Thoracic aorta (tissue), 2 donors: ENCODE measurements at regions not wholly inside any gene's neighbourhood (a gene's known extent, or its start where the extent isn't known, plus 50 kb on each side); places are given as distances from the start of the nearest gene placed in this dataset.

Experiments
- ATAC-seq: fragments of 150-250 bp; one replicate; pipeline ENCODE4 v1.8.0; 2017; ENCODE audit warnings: low read depth; ENCODE audit not compliant: insufficient number of reproducible peaks, low FRiP score
- DNase-seq: peaks from one replicate; pipeline ENCODE4 v3.0.0-alpha.2; 2020; ENCODE audit warnings: low spot score
- H3K27ac ChIP-seq, 2 donors: fragments of 200-600 bp; sonication (generic); 1 replicate in 1 of 2; 2 replicates in 1 of 2; pipeline ENCODE4 v1.5.1; 2016; ENCODE audit warnings: mild to moderate bottlenecking in 2 of 2, moderate library complexity in 2 of 2
- H3K27me3 ChIP-seq: fragments of 200-600 bp; sonication (generic); replicated peaks from 2 replicates; pipeline ENCODE4 v1.6.0; 2016; ENCODE audit warnings: mild to moderate bottlenecking; ENCODE audit not compliant: insufficient read depth
- H3K36me3 ChIP-seq: fragments of 200-600 bp; sonication (generic); one replicate; pipeline ENCODE4 v1.5.1; 2016
- H3K4me1 ChIP-seq, 2 donors: fragments of 200-600 bp; sonication (generic); 1 replicate in 1 of 2; 2 replicates in 1 of 2; pipeline versions ENCODE4 v1.5.1 to v1.6.0; 2016; ENCODE audit warnings: low read depth in 2 of 2, mild to moderate bottlenecking in 1 of 2; ENCODE audit not compliant: control insufficient read depth in 1 of 2
- H3K4me3 ChIP-seq: fragments of 200-600 bp; sonication (generic); 2 replicates; pipeline ENCODE4 v1.5.1; 2016; ENCODE audit warnings: mild to moderate bottlenecking
- H3K9me3 ChIP-seq: fragments of 200-600 bp; sonication (generic); 2 replicates; pipeline ENCODE4 v1.5.1; 2016
- TF ChIP-seq, protein P1 (sequence below): fragments of 200-600 bp; sonication (generic); IDR thresholded peaks from one replicate; pipeline ENCODE4 v1.5.1; 2019; ENCODE audit warnings: antibody characterized with exemption

DNA sequence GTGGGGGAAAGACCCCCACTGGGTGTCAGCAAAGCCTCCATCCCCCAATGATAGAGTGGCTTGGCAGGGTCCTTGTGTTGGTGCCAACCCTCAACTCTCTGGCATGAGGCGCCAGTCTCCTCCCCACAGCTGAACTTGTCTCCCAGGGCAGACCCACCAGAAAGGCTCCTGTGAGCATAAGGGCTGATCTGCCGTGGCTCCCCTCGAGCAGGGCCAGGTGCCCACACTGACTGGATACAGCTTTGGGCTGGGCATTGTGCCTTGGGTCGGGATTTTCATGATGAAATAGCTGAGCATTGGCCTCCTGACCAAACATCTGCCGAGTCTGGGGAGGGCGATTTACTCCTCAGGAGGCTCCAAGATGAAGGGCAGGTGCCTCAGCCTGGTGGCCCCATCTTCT lies 68.1 kb upstream of the NPTX2 start:
- Histone ChIP-seq H3K9me3 (no peaks in the 10 kb centered on the region), H3K36me3 (no peaks in the 10 kb centered on the region), H3K4me3 (no peak overlapping the region), H3K27me3 (no peaks in the 10 kb centered on the region), H3K27ac (no peak overlapping the region), H3K4me1 (no peaks in the 10 kb centered on the region)
- ATAC-seq: no peak
- TF ChIP-seq, protein P1, sequence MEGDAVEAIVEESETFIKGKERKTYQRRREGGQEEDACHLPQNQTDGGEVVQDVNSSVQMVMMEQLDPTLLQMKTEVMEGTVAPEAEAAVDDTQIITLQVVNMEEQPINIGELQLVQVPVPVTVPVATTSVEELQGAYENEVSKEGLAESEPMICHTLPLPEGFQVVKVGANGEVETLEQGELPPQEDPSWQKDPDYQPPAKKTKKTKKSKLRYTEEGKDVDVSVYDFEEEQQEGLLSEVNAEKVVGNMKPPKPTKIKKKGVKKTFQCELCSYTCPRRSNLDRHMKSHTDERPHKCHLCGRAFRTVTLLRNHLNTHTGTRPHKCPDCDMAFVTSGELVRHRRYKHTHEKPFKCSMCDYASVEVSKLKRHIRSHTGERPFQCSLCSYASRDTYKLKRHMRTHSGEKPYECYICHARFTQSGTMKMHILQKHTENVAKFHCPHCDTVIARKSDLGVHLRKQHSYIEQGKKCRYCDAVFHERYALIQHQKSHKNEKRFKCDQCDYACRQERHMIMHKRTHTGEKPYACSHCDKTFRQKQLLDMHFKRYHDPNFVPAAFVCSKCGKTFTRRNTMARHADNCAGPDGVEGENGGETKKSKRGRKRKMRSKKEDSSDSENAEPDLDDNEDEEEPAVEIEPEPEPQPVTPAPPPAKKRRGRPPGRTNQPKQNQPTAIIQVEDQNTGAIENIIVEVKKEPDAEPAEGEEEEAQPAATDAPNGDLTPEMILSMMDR: no peak
- no peak for DNase-seq

DNA sequence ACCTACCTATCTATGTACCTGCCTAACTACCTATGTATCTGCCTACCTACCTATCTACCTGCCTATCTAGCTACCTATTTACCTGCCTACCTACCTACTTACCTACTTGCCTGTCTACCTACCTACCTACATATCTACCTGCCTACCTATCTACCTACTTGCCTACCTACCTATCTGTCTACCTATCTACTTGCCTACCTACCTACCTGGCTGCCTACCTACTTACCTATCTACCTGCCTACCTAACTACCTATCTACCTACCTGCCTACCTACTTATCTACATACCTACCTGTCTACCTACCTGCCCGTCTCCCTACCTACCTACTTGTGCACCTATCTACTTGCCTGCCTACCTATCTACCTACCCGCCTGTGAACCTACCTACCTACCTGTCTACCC lies 68.7 kb upstream of the NPTX2 start:
- Histone ChIP-seq H3K27ac (no peak overlapping the region), H3K36me3 (no peaks in the 10 kb centered on the region), H3K4me3 (no peak overlapping the region), H3K27me3 (no peaks in the 10 kb centered on the region), H3K9me3 (no peaks in the 10 kb centered on the region), H3K4me1 (no peaks in the 10 kb centered on the region)
- DNase-seq (no peak), ATAC-seq (no peak)
- TF ChIP-seq, protein P1: no peak

GRCh38 chr7:98541101-98541500 lies 76.0 kb upstream of the NPTX2 start:
- H3K27me3 ChIP-seq: no peaks in the 10 kb centered on the region
- no peak overlapping the region for H3K27ac ChIP-seq
- H3K36me3 ChIP-seq: no peaks in the 10 kb centered on the region
- no peaks in the 10 kb centered on the region for H3K9me3 ChIP-seq
- H3K4me3 ChIP-seq: no peak overlapping the region
- TF ChIP-seq, protein P1: no peak
- ATAC-seq (no peak), DNase-seq (no peak)
- H3K4me1 ChIP-seq: no peaks in the 10 kb centered on the region

- no peaks in the 10 kb centered on the region for H3K27me3 ChIP-seq
- no peak overlapping the region for H3K27ac ChIP-seq
- H3K9me3 ChIP-seq: no peaks in the 10 kb centered on the region
- H3K4me1 ChIP-seq: no peaks in the 10 kb centered on the region
- TF ChIP-seq, protein P1: no peak
- DNase-seq: no peak
- no peak for ATAC-seq
- H3K36me3 ChIP-seq: no peaks in the 10 kb centered on the region
- H3K4me3 ChIP-seq: no peak overlapping the region
Measured at GRCh38 chr7:98539865-98540264, 77.2 kb upstream of the NPTX2 start.

DNA sequence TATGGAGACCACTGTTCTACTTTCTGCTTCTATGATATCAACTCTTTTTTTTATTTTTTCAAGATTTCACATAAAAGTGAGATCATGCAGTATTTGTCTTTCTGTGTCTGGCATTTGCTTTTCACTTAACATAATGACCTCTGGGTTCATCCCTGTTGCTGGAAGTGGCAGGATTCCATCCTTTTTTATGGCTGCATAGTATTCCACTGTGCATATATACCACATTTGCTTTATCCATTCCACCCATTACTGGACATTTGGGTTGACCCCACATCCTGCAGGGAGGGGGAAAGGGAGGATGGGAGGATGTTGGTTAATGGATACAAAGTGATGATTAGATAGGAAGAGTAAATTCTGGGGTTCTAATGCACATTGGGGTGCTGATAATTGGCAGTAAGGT lies 80.3 kb upstream of the NPTX2 start:
- no peaks in the 10 kb centered on the region for H3K9me3 ChIP-seq
- ATAC-seq: no peak
- H3K4me3 ChIP-seq: no peak overlapping the region
- H3K36me3 ChIP-seq: no peaks in the 10 kb centered on the region
- TF ChIP-seq, protein P1: no peak
- no peaks in the 10 kb centered on the region for H3K27me3 ChIP-seq
- DNase-seq: no peak
- no peak overlapping the region for H3K27ac ChIP-seq
- H3K4me1 ChIP-seq: no peaks in the 10 kb centered on the region
